CD4-positive, alpha-beta T cell treated with Interleukin-6 at 100 ng/mL for 8 hours (primary cell): ENCODE measurements at regions not wholly inside any gene's neighbourhood (a gene's known extent, or its start where the extent isn't known, plus 50 kb on each side); places are given as distances from the start of the nearest gene placed in this dataset.
"Not testable (repeated sequence)": the region's sequence is repeated elsewhere in the genome, so short reads cannot be mapped to it uniquely, and the experiment has no call there.

Experiments
- DNase-seq: peaks from one replicate; pipeline ENCODE4 v3.0.0-alpha.2; 2020; ENCODE audit warnings: mixed read lengths, low spot score

DNA sequence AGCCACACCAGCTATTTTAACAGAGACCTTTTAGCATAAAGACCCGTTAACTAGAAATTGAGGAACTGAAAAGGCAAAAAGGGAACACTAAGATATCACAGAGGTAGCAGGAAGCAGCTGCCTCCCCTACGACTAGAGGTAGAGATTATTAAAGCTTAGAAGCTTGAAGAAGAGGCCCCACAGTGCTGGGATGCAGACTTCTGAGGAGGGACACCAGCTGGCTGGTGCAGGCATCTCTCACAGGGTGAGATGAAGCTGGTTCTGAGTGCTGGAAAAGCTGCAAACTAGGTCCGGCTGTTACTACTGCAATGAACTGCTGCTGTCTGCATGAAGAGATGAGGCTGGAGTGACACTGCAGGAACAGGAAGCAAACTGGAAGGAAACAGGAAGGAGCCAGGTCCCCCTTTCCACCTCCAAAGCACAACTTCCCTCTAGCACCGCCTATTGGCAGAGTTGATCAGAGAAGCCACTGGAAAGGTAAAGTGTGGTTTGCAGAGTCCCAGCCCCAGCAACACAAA lies 61.2 kb upstream of the MRPS9 start:
- peak; percentile 14 for DNase-seq

DNA sequence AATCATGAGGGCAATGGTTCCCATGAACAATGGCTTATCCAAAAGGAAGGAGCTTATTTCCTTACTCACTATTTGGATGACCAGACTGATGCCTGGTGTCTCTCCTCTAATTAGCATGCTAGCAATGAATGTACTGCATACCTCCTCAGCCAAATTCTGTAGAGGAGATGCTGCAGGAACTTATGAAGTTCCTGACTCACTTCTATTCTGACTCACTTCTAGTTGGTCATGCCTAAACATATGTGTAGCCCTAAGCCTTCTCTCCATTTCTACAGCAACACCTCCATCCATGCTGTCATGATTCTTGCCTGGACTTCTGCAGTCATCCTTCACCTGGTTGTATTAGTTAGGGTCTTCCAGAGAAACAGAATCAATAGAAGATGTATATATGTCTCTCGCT lies 59.9 kb upstream of the MRPS9 start:
- DNase-seq: no peak

DNA sequence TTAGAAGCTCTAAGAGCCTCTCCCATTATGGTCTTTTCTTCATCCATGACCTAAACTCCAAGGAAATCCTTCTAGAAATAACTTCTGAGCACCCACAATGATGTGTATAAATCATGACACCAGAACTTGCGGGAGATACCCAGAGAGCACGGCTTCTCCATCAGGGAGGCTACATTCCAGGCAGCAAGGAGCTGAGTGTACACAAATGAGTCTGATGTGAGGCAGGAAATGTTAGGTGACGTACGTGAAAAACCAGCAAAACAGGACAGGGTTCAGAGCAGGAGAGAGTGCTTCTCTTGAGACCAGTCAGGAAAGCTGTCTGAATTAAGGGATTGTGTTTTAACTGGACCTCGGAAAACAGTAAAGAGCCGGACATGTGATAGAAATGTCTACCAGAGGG lies 58.1 kb upstream of the MRPS9 start:
- not testable (repeated sequence) for DNase-seq

DNA sequence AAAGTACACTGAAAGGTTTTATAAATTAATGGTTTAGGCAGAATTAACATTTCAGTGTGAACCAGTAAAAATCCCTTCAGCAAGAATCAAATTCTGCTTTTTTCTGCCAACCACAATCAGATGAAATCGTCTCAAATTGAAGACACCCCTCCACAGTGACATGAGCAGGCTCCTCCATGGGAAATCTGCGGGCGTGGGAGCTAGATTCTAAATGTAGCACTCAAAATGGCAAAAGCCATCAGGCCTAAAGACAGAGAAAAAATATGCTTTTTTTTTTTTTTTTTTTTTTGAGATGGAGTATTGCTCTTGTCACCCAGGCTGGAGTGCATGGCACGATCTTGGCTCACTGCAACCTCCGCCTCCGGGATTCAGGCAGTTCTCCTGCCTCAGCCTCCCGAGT lies 55.8 kb upstream of the MRPS9 start:
- no peak for DNase-seq
